HepG2 (cell line): ENCODE measurements at regions not wholly inside any gene's neighbourhood (a gene's known extent, or its start where the extent isn't known, plus 50 kb on each side); places are given as distances from the start of the nearest gene placed in this dataset.

Experiments used
- ATAC-seq: fragments of 200-7000 bp; cut with Tn5 transposase; 3 replicates; pipeline ENCODE4 v1.9.1; 2020; ENCODE audit warnings: mild to moderate bottlenecking, moderate library complexity
- BruUV-seq: library from RNA; stranded (reverse); fragments of 400-500 nt; replicated peaks from 2 replicates; lab custom pipeline; 2021; lab: Mats Ljungman, UMichigan
- CTCF ChIA-PET: fragments of 300-600 bp; formaldehyde crosslinking; extraction: SDS; loops from one replicate; lab custom pipeline; 2021; ENCODE audit warnings: low total read pairs, inconsistent platforms, low intra/inter-chr PET ratio; lab: Yijun Ruan, JAX
- POLR2A ChIA-PET: fragments of 350-600 bp; sonication (Branson Sonifier 250); formaldehyde crosslinking; loops from one replicate; lab custom pipeline; 2020; ENCODE audit warnings: antibody characterized with exemption, inconsistent platforms; lab: Yijun Ruan, JAX
- DNase-seq: peaks from one replicate; pipeline ENCODE4 v3.0.0-alpha.2; 2015; ENCODE audit warnings: low spot score
- FAIRE-seq: peaks from 3 replicates; lab custom pipeline; 2011; peaks lifted over from hg19 to GRCh38; lab: Jason Lieb, UNC
- H2AFZ ChIP-seq: one replicate; pipeline ENCODE4 v1.6.1; 2011; ENCODE audit warnings: low read length, inconsistent platforms
- H3K27ac ChIP-seq: fragments of 300-600 bp; 3 replicates; pipeline ENCODE4 v1.8.0; 2011; ENCODE audit warnings: mixed run types, mild to moderate bottlenecking, mixed read lengths, low read length, inconsistent platforms; ENCODE audit not compliant: insufficient read depth; ENCODE audit errors: extremely low read length
- H3K27me3 ChIP-seq, 2 experiments: fragments of 200-600 bp in 1 of 2; 2 replicates in 1 of 2; 3 replicates in 1 of 2; pipeline versions ENCODE4 v1.6.0 to v1.8.0; 2011; ENCODE audit warnings: low read length in 2 of 2, mild to moderate bottlenecking in 2 of 2, moderate library complexity in 2 of 2, inconsistent platforms in 1 of 2; ENCODE audit not compliant: insufficient read depth in 2 of 2, control insufficient read depth in 1 of 2
- H3K36me3 ChIP-seq, 2 experiments: fragments of 200-600 bp in 1 of 2; replicated peaks in 1 of 2; 2 replicates in 1 of 2; 3 replicates in 1 of 2; pipeline versions ENCODE4 v1.5.1 to v1.8.0; 2011; ENCODE audit warnings: low read length in 2 of 2, inconsistent platforms in 1 of 2; ENCODE audit not compliant: insufficient read depth in 2 of 2, control insufficient read depth in 1 of 2
- H3K4me1 ChIP-seq: 2 replicates; pipeline ENCODE4 v1.5.1; 2012; ENCODE audit warnings: low read length, inconsistent platforms; ENCODE audit not compliant: insufficient read depth
- H3K4me2 ChIP-seq: 2 replicates; pipeline ENCODE4 v1.6.0; 2011; ENCODE audit warnings: low read depth, low read length, inconsistent platforms
- H3K4me3 ChIP-seq, 3 experiments: fragments of 200-600 bp in 1 of 3; sonication (generic), shearing (Covaris generic) in 1 of 3; replicated peaks in 1 of 3; 2 replicates each; pipeline ENCODE4 v1.5.1; 2011 to 2016; ENCODE audit warnings: low read length in 3 of 3, inconsistent platforms in 2 of 3, low read depth in 2 of 3, mild to moderate bottlenecking in 2 of 3, control low read depth in 1 of 3, mixed read lengths in 1 of 3; ENCODE audit not compliant: insufficient read depth in 1 of 3
- H3K79me2 ChIP-seq: one replicate; pipeline ENCODE4 v1.6.1; 2011; ENCODE audit warnings: low read length, inconsistent platforms; ENCODE audit not compliant: insufficient read depth
- H3K9ac ChIP-seq: 2 replicates; pipeline ENCODE4 v1.6.0; 2011; ENCODE audit warnings: mild to moderate bottlenecking, low read depth, low read length, inconsistent platforms; ENCODE audit not compliant: insufficient read depth
- H3K9me3 ChIP-seq: 2 replicates; pipeline ENCODE4 v1.5.1; 2012; ENCODE audit warnings: mild to moderate bottlenecking, low read length
- H4K20me1 ChIP-seq: 2 replicates; pipeline ENCODE4 v1.6.0; 2011; ENCODE audit warnings: inconsistent platforms, mild to moderate bottlenecking, low read length, moderate library complexity; ENCODE audit not compliant: insufficient read depth
- KAT7 ChIP-seq: IDR thresholded peaks from 2 replicates; pipeline ENCODE4 v1.6.1; 2018; ENCODE audit warnings: borderline replicate concordance, missing compliant biosample characterization
- MIER3 ChIP-seq: IDR thresholded peaks from 2 replicates; pipeline ENCODE4 v1.6.1; 2016; ENCODE audit warnings: missing compliant biosample characterization, borderline replicate concordance
- MXI1 ChIP-seq: IDR thresholded peaks from 3 replicates; pipeline ENCODE4 v1.6.1; 2012; ENCODE audit warnings: low read depth, low read length, inconsistent platforms, borderline replicate concordance
- NFRKB ChIP-seq: fragments of 450-650 bp; IDR thresholded peaks from 2 replicates; pipeline ENCODE4 v1.6.1; 2017
- POLR2AphosphoS2 ChIP-seq: IDR thresholded peaks from 2 replicates; pipeline ENCODE4 v1.6.1; 2011; ENCODE audit warnings: low read depth, low read length, improper control_type of control experiment
- ZFX ChIP-seq: sonication (generic); formaldehyde crosslinking; IDR thresholded peaks from 2 replicates; pipeline ENCODE4 v1.4.0; 2020; ENCODE audit warnings: mild to moderate bottlenecking, low read depth, missing genetic modification reagents, moderate library complexity
- ZNF530 ChIP-seq: sonication (generic); formaldehyde crosslinking; IDR thresholded peaks from 2 replicates; pipeline ENCODE4 v1.5.0; 2020; ENCODE audit warnings: low read depth, mild to moderate bottlenecking, missing genetic modification reagents
- ZNF883 ChIP-seq: sonication (generic); formaldehyde crosslinking; IDR thresholded peaks from 2 replicates; pipeline ENCODE4 v1.5.1; 2020; ENCODE audit warnings: mild to moderate bottlenecking, missing genetic modification reagents; ENCODE audit errors: not compliant biosample characterization
- ZSCAN31 ChIP-seq: sonication (generic); formaldehyde crosslinking; IDR thresholded peaks from 2 replicates; pipeline ENCODE4 v1.5.0; 2020; ENCODE audit warnings: low read depth, mild to moderate bottlenecking, missing genetic modification reagents
- WGBS: methylation state at CpG from one replicate; pipeline ENCODE4 v1.1.6; 2017; ENCODE audit warnings: low lambda C conversion rate; 5-methylcytosine and 5-hydroxymethylcytosine counted together
- in situ Hi-C: cut with HindIII; loops from 2 replicates; pipeline ENCODE4 v1.10.0; 2017; ENCODE audit warnings: low pct_unique_long_range_greater_than_20kb; ENCODE audit not compliant: extremely low pct_ligation_motif_present
- intact Hi-C: fragments of 100-400 bp; cut with micrococcal nuclease; formaldehyde crosslinking; loops from one replicate; pipeline ENCODE4 v1.10.0; 2022; ENCODE audit not compliant: unreplicated experiment
- TF ChIP-seq, protein P1 (sequence below): sonication (generic); formaldehyde crosslinking; IDR thresholded peaks from 2 replicates; pipeline ENCODE4 v1.4.0; 2020; ENCODE audit warnings: missing genetic modification reagents, borderline replicate concordance
- TF ChIP-seq, protein P2 (sequence below): sonication (generic); formaldehyde crosslinking; IDR thresholded peaks from 2 replicates; pipeline ENCODE4 v1.4.0; 2020; ENCODE audit warnings: missing genetic modification reagents
- TF ChIP-seq, protein P3 (sequence below): sonication (generic); formaldehyde crosslinking; IDR thresholded peaks from 2 replicates; pipeline ENCODE4 v1.4.0; 2020; ENCODE audit warnings: mild to moderate bottlenecking, missing genetic modification reagents

DNA sequence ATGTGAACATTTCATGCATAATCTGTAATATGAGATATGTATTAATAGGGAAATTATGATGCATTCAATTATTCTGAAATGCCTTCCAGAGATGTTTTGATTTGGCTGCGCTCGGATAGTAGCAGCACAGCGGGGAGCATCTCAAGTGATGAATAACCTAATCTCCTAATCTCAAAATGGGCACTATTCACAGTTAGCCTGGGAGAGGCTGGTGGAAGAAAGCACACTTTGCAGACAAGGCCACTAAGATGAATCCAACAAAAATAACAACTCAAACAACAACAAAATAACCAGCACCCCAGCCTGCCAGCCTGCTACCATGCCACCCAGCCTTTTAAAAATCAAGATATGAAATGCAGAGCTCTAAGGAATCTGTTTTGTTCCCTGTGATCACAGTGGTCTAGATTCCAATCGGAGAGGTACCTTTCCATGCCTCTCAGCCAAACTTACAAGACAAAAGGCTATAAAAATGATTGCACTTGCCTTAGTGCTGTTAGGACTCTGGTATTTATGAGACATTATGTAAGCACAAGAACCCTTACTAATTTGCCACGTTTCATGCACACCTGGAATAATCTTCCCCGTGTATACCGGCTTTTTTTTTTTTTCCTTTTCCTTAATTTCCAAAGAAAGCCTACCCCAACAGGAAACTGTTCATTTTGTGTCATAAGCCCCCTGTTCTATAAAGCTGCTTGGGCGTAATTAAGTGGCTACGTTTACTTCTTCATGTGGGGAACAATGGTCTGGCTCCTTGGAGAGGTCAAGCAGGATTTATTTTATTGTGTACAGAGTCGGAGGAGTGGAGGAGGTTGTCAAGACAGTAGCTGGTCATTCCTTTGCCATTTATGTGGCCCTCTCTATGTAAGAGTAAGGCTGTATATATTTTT lies 526.9 kb upstream of the FANCL start:
- POLR2A ChIA-PET, result no interaction called here
- CTCF ChIA-PET, result no interaction called here
- intact Hi-C loops, result no loop called here

More for the DNA sequence above, 526.9 kb upstream of the FANCL start:
- Histone ChIP-seq H3K79me2 (no peaks in the 10 kb centered on the region), H3K27me3 (no peaks in the 10 kb centered on the region), H4K20me1 (no peaks in the 10 kb centered on the region), H3K27ac (no peak overlapping the region), H3K9ac (no peak overlapping the region), H3K4me3 (no peak overlapping the region), H3K9me3 (no peaks in the 10 kb centered on the region), H3K4me1 (no peaks in the 10 kb centered on the region), H3K4me2 (no peak overlapping the region), H2AFZ (no peak overlapping the region), H3K36me3 (no peaks in the 10 kb centered on the region)
- no TSS peak for BruUV-seq
- WGBS, result 4% methylated on average over 10 of the region's 10 CpGs
- FAIRE-seq, result no peak
- TF ChIP-seq NFRKB, result no peak
- TF ChIP-seq, protein P1, sequence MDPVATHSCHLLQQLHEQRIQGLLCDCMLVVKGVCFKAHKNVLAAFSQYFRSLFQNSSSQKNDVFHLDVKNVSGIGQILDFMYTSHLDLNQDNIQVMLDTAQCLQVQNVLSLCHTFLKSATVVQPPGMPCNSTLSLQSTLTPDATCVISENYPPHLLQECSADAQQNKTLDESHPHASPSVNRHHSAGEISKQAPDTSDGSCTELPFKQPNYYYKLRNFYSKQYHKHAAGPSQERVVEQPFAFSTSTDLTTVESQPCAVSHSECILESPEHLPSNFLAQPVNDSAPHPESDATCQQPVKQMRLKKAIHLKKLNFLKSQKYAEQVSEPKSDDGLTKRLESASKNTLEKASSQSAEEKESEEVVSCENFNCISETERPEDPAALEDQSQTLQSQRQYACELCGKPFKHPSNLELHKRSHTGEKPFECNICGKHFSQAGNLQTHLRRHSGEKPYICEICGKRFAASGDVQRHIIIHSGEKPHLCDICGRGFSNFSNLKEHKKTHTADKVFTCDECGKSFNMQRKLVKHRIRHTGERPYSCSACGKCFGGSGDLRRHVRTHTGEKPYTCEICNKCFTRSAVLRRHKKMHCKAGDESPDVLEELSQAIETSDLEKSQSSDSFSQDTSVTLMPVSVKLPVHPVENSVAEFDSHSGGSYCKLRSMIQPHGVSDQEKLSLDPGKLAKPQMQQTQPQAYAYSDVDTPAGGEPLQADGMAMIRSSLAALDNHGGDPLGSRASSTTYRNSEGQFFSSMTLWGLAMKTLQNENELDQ (CRISPR knock-in tag), result no peak
- no peak for TF ChIP-seq POLR2AphosphoS2
- TF ChIP-seq ZFX (CRISPR knock-in tag), result no peak
- TF ChIP-seq, protein P2, sequence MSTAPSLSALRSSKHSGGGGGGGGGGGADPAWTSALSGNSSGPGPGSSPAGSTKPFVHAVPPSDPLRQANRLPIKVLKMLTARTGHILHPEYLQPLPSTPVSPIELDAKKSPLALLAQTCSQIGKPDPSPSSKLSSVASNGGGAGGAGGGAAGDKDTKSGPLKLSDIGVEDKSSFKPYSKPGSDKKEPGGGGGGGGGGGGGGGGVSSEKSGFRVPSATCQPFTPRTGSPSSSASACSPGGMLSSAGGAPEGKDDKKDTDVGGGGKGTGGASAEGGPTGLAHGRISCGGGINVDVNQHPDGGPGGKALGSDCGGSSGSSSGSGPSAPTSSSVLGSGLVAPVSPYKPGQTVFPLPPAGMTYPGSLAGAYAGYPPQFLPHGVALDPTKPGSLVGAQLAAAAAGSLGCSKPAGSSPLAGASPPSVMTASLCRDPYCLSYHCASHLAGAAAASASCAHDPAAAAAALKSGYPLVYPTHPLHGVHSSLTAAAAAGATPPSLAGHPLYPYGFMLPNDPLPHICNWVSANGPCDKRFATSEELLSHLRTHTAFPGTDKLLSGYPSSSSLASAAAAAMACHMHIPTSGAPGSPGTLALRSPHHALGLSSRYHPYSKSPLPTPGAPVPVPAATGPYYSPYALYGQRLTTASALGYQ (CRISPR knock-in tag), result no peak
- TF ChIP-seq, protein P3, sequence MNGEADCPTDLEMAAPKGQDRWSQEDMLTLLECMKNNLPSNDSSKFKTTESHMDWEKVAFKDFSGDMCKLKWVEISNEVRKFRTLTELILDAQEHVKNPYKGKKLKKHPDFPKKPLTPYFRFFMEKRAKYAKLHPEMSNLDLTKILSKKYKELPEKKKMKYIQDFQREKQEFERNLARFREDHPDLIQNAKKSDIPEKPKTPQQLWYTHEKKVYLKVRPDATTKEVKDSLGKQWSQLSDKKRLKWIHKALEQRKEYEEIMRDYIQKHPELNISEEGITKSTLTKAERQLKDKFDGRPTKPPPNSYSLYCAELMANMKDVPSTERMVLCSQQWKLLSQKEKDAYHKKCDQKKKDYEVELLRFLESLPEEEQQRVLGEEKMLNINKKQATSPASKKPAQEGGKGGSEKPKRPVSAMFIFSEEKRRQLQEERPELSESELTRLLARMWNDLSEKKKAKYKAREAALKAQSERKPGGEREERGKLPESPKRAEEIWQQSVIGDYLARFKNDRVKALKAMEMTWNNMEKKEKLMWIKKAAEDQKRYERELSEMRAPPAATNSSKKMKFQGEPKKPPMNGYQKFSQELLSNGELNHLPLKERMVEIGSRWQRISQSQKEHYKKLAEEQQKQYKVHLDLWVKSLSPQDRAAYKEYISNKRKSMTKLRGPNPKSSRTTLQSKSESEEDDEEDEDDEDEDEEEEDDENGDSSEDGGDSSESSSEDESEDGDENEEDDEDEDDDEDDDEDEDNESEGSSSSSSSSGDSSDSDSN (CRISPR knock-in tag), result no peak
- no peak for TF ChIP-seq KAT7 (CRISPR knock-in tag)
- no peak for TF ChIP-seq MXI1
- TF ChIP-seq ZNF883 (CRISPR knock-in tag), result no peak
- no peak for TF ChIP-seq ZNF530 (CRISPR knock-in tag)
- TF ChIP-seq ZSCAN31 (CRISPR knock-in tag), result no peak
- TF ChIP-seq MIER3 (CRISPR knock-in tag), result no peak
- no peak for DNase-seq
- in situ Hi-C loops, result loop anchor here (10.0 to 25.0 kb wide), 2 partner anchors 417 to 1819 kb away; no protein-coding TSS in a partner anchor
- ATAC-seq, result no peak
